ENCODE measurements at regions not wholly inside any gene's neighbourhood (a gene's known extent, or its start where the extent isn't known, plus 50 kb on each side); places are given as distances from the start of the nearest gene placed in this dataset.

DNA sequence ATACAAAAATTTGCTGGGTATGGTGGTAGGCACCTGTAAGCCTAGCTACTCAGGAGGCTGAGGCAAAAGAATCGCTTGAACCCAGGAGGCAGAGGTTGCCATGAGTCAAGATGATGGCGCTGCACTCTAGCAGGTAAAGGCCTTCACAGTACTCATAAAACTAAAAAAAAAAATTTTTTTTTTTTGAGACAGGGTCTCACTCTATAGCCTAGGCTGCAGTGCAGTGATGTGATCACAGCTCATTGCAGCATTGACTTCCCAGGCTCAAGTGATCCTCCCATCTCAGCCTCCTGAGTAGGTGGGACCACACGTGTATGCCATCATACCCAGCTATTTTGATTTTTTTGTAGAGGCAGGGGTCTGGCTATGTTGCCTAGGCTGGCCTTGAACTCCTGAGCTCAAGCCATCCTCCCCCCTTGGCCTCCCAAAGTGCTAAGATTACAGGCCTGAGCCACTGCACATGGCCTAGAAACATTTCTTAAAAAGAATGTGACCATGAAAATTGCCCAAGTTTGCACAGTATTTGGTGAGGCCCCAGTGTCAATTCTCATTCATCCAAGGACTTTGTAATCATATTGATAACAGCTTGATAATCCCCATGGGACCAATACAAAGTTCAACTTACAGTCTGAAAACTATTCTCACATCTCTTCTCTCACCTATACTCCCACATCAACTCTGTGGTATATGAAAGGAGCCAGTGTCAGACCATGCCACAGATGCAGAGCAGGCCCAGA lies 64.2 kb upstream of the MYCN start:
- DNase-seq = no peak
- Histone ChIP-seq H3K27me3 (no peaks in the 10 kb centered on the region), H3K36me3 (no peaks in the 10 kb centered on the region), H3K9me3 (no peaks in the 10 kb centered on the region), H3K4me1 (no peaks in the 10 kb centered on the region), H3K27ac (no peak overlapping the region), H3K4me3 (no peak overlapping the region)
- TF ChIP-seq, protein P1, sequence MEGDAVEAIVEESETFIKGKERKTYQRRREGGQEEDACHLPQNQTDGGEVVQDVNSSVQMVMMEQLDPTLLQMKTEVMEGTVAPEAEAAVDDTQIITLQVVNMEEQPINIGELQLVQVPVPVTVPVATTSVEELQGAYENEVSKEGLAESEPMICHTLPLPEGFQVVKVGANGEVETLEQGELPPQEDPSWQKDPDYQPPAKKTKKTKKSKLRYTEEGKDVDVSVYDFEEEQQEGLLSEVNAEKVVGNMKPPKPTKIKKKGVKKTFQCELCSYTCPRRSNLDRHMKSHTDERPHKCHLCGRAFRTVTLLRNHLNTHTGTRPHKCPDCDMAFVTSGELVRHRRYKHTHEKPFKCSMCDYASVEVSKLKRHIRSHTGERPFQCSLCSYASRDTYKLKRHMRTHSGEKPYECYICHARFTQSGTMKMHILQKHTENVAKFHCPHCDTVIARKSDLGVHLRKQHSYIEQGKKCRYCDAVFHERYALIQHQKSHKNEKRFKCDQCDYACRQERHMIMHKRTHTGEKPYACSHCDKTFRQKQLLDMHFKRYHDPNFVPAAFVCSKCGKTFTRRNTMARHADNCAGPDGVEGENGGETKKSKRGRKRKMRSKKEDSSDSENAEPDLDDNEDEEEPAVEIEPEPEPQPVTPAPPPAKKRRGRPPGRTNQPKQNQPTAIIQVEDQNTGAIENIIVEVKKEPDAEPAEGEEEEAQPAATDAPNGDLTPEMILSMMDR (IDR thresholded peaks at IDR 0.05 in 4 of 5, conservative IDR thresholded peaks at IDR 0.05 in 1 of 5) = no peak
- no peak for TF ChIP-seq POLR2A (IDR thresholded peaks at IDR 0.05)
- intact Hi-C loops (cut with DNase I; ENCODE audit: low total_unique reads) = no loop called here
- in situ Hi-C loops (cut with MboI; ENCODE audit: low sequenced_read_pairs in 4 of 4) = no loop called here
- ATAC-seq = no peak

DNA sequence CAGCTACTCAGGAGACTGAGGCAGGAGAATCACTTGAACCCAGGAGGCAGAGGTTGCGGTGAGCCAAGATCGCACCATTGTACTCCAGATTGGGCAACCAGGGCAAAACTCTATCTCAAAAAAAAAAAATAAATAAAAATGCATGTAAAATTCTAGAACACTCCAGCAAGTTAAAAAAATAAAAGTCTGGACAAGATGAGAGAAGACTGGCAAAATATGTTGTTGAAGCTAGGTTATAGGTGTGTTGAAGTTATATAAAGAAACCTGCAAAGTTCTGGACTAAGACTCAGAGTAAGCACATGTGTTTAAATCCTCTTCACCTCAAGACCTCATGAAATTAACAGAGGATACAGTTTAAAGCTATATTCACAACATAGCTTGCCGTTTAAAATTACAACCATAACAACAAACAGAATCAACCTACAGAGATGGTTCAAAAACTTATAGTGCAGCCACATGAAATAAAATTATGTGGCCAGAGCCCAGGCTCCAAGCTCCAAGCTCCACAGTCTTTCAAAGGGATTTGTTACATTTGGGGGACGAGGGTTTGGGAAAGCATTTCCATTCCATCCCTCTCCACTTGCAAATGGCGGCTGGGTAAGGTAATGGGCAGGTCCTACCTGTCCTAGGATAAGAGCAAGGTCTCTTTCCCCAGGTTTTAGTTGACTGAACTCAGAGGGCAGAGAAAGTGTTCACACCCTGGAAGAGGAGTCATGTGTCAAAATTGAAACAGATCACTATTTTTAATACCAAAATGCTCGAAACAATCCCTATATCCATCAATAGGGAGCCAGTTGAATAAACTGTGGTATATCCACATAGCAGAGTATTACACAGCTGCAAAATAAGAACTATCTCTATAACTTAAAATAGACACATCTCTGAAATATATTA lies 59.9 kb upstream of the MYCN start:
- intact Hi-C loops (cut with DNase I; ENCODE audit: low total_unique reads) = no loop called here
- ATAC-seq = no peak

DNA sequence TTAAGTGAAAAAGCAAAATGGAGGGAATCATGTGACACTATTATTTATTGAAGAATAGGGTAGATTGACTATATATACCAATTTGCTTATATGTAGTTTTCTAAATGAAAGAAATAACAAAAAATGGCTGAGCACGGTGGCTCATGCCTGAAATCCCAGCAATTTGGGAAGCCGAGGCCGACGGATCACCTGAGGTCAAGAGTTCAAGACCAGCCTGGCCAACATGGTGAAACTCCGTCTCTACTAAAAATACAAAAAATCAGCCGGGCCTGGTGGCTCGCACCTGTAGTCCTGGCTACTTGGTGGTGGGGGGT lies 59.3 kb upstream of the MYCN start:
- no peak for DNase-seq
- intact Hi-C loops (cut with DNase I; ENCODE audit: low total_unique reads) = no loop called here
- no peaks in the 10 kb centered on the region for H3K4me1 ChIP-seq
- no peak for ATAC-seq
- H3K27me3 ChIP-seq = no peaks in the 10 kb centered on the region
- TF ChIP-seq POLR2A (IDR thresholded peaks at IDR 0.05) = no peak
- TF ChIP-seq, protein P1 (IDR thresholded peaks at IDR 0.05 in 4 of 5, conservative IDR thresholded peaks at IDR 0.05 in 1 of 5) = no peak
- in situ Hi-C loops (cut with MboI; ENCODE audit: low sequenced_read_pairs in 4 of 4) = no loop called here
- H3K4me3 ChIP-seq = no peak overlapping the region
- no peak overlapping the region for H3K27ac ChIP-seq
- no peaks in the 10 kb centered on the region for H3K9me3 ChIP-seq
- no peaks in the 10 kb centered on the region for H3K36me3 ChIP-seq

More for the DNA sequence above, 59.9 kb upstream of the MYCN start:
- Histone ChIP-seq H3K27ac (no peak overlapping the region), H3K27me3 (no peaks in the 10 kb centered on the region), H3K4me3 (no peak overlapping the region), H3K9me3 (no peaks in the 10 kb centered on the region), H3K36me3 (no peaks in the 10 kb centered on the region), H3K4me1 (no peaks in the 10 kb centered on the region)
- TF ChIP-seq POLR2A (IDR thresholded peaks at IDR 0.05) = no peak
- TF ChIP-seq, protein P1 (IDR thresholded peaks at IDR 0.05 in 4 of 5, conservative IDR thresholded peaks at IDR 0.05 in 1 of 5) = no peak
- no peak for DNase-seq
- in situ Hi-C loops (cut with MboI; ENCODE audit: low sequenced_read_pairs in 4 of 4) = no loop called here

DNA sequence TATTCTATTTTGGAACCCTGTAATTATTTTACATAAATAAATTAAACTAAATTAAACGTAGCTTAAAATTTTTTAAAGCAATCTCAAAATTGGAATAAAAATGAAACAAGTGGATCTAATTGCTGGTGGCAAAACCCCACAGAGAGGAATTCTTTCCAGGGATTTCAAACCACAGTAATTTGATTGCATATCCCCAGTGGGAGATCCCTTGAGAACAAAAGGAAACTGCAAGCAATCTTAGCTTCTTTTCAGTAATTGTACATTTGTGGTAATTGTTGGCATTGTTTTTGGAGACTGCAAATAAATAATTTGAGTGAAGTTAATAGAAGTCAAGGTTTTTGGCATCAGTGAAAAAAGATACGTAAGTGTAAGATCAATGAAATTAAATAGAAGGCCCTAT lies 58.7 kb upstream of the MYCN start:
- TF ChIP-seq, protein P1 (IDR thresholded peaks at IDR 0.05 in 4 of 5, conservative IDR thresholded peaks at IDR 0.05 in 1 of 5) = no peak
- no peak for TF ChIP-seq POLR2A (IDR thresholded peaks at IDR 0.05)
- Histone ChIP-seq H3K36me3 (no peaks in the 10 kb centered on the region), H3K4me1 (no peaks in the 10 kb centered on the region), H3K27ac (no peak overlapping the region), H3K9me3 (no peaks in the 10 kb centered on the region), H3K4me3 (no peak overlapping the region), H3K27me3 (no peaks in the 10 kb centered on the region)
- ATAC-seq = no peak
- DNase-seq = no peak
- in situ Hi-C loops (cut with MboI; ENCODE audit: low sequenced_read_pairs in 4 of 4) = no loop called here
- intact Hi-C loops (cut with DNase I; ENCODE audit: low total_unique reads) = no loop called here
